HCT116 (cell line): ENCODE measurements at regions not wholly inside any gene's neighbourhood (a gene's known extent, or its start where the extent isn't known, plus 50 kb on each side); places are given as distances from the start of the nearest gene placed in this dataset.
"Not testable (repeated sequence)": the region's sequence is repeated elsewhere in the genome, so short reads cannot be mapped to it uniquely, and the experiment has no call there.

Experiments used
- ATAC-seq: fragments of 200-7000 bp; cut with Tn5 transposase; 2 replicates; pipeline ENCODE4 v1.9.1; 2020; ENCODE audit warnings: mild to moderate bottlenecking, moderate library complexity
- BruUV-seq: library from RNA; stranded (reverse); fragments of 400-500 nt; replicated peaks from 2 replicates; lab custom pipeline; 2021; lab: Mats Ljungman, UMichigan
- CTCF ChIA-PET: fragments of 300-600 bp; sonication (Branson Sonifier 250); formaldehyde crosslinking; loops from one replicate; lab custom pipeline; 2021; ENCODE audit warnings: antibody characterized with exemption; lab: Charles Lee
- POLR2A ChIA-PET: fragments of 300-600, 350-600 bp; sonication (Branson Sonifier 250); formaldehyde crosslinking; loops from one replicate; lab custom pipeline; 2021; ENCODE audit warnings: antibody characterized with exemption; lab: Charles Lee
- RAD21 ChIA-PET, 2 experiments: fragments of 300-600 bp; sonication (Branson Sonifier 250); formaldehyde crosslinking; loops; one replicate each; lab custom pipeline; 2023; ENCODE audit warnings: low total read pairs in 2 of 2; ENCODE audit not compliant: uncharacterized antibody in 2 of 2, unreplicated experiment in 2 of 2, low non-redundant PET in 1 of 2; lab: Charles Lee
- DNase-seq: peaks from one replicate; pipeline ENCODE4 v3.0.0-alpha.2; 2010; ENCODE audit warnings: low read depth, low spot score
- H2AFZ ChIP-seq: fragments of 200-600 bp; shearing (Covaris generic), sonication (generic); 2 replicates; pipeline ENCODE4 v1.6.1; 2017; ENCODE audit warnings: low read depth, mixed run types, mixed read lengths, antibody characterized with exemption, low read length; ENCODE audit not compliant: poor library complexity, severe bottlenecking
- H3K27ac ChIP-seq: 2 replicates; pipeline ENCODE4 v1.5.1; 2012; ENCODE audit warnings: low read depth, low read length
- H3K27me3 ChIP-seq: fragments of 200-600 bp; sonication (generic); 2 replicates; pipeline ENCODE4 v1.6.1; 2016; ENCODE audit warnings: mixed run types, low read length, mixed read lengths; ENCODE audit not compliant: insufficient read depth
- H3K36me3 ChIP-seq, 2 experiments: fragments of 200-500 bp in 1 of 2; fragments of 200-600 bp in 1 of 2; sonication (Bioruptor generic) in 1 of 2; sonication (generic) in 1 of 2; 2 replicates each; pipeline versions ENCODE4 v1.5.1 to v1.6.1; 2014 to 2016; ENCODE audit warnings: low read length in 2 of 2, inconsistent platforms in 1 of 2, mixed read lengths in 1 of 2, mixed run types in 1 of 2; ENCODE audit not compliant: insufficient read depth in 2 of 2, control insufficient read depth in 1 of 2
- H3K4me1 ChIP-seq, 2 experiments: fragments of 200-600 bp in 1 of 2; sonication (generic) in 1 of 2; 2 replicates each; pipeline versions ENCODE4 v1.5.1 to v1.6.1; 2012 to 2017; ENCODE audit warnings: low read length in 2 of 2, inconsistent platforms in 1 of 2, mild to moderate bottlenecking in 1 of 2, mixed read lengths in 1 of 2, mixed run types in 1 of 2, moderate library complexity in 1 of 2; ENCODE audit not compliant: insufficient read depth in 2 of 2, control insufficient read depth in 1 of 2
- H3K4me2 ChIP-seq: fragments of 200-600 bp; sonication (generic); 2 replicates; pipeline ENCODE4 v1.6.1; 2017; ENCODE audit warnings: mixed run types, low read length, mixed read lengths
- H3K4me3 ChIP-seq, 2 experiments: fragments of 200-600 bp in 1 of 2; sonication (generic) in 1 of 2; replicated peaks in 1 of 2; 2 replicates each; pipeline ENCODE4 v1.5.1; 2011 to 2016; ENCODE audit warnings: low read length in 2 of 2, control low read depth in 1 of 2, low read depth in 1 of 2, mild to moderate bottlenecking in 1 of 2, mixed read lengths in 1 of 2, mixed run types in 1 of 2
- H3K79me2 ChIP-seq: fragments of 200-600 bp; sonication (generic); 2 replicates; pipeline ENCODE4 v1.6.1; 2017; ENCODE audit warnings: mild to moderate bottlenecking, mixed run types, low read length, moderate library complexity, mixed read lengths; ENCODE audit not compliant: insufficient read depth
- H3K9ac ChIP-seq: fragments of 200-600 bp; sonication (generic); 2 replicates; pipeline ENCODE4 v1.6.1; 2016; ENCODE audit warnings: low read length, mixed read lengths
- H3K9me2 ChIP-seq: fragments of 200-600 bp; sonication (generic), shearing (Covaris generic); 2 replicates; pipeline ENCODE4 v1.6.1; 2017; ENCODE audit warnings: mixed run types, mild to moderate bottlenecking, moderate library complexity; ENCODE audit not compliant: insufficient read depth
- H3K9me3 ChIP-seq, 2 experiments: fragments of 200-500 bp in 1 of 2; fragments of 200-600 bp in 1 of 2; sonication (Bioruptor generic) in 1 of 2; sonication (generic) in 1 of 2; 2 replicates each; pipeline ENCODE4 v1.6.1; 2014 to 2017; ENCODE audit warnings: low read length in 2 of 2, mixed read lengths in 2 of 2, inconsistent platforms in 1 of 2, low read depth in 1 of 2, mild to moderate bottlenecking in 1 of 2, mixed run types in 1 of 2, moderate library complexity in 1 of 2; ENCODE audit not compliant: control insufficient read depth in 1 of 2, insufficient read depth in 1 of 2
- H4K20me1 ChIP-seq: fragments of 200-600 bp; sonication (generic), shearing (Covaris generic); 2 replicates; pipeline ENCODE4 v1.6.1; 2017; ENCODE audit warnings: mixed run types, mild to moderate bottlenecking, moderate library complexity; ENCODE audit not compliant: insufficient read depth
- intact Hi-C: fragments of 100-400 bp; cut with micrococcal nuclease; formaldehyde crosslinking; loops from 2 replicates; pipeline ENCODE4 v1.10.0; 2022

- H3K4me3 ChIP-seq, H4K20me1 ChIP-seq, POLR2A ChIA-PET, H3K9me2 ChIP-seq, H3K9ac ChIP-seq, DNase-seq, CTCF ChIA-PET, ATAC-seq, H3K9me3 ChIP-seq, BruUV-seq, H2AFZ ChIP-seq, H3K4me1 ChIP-seq, H3K79me2 ChIP-seq, H3K4me2 ChIP-seq, H3K36me3 ChIP-seq, RAD21 ChIA-PET, H3K27me3 ChIP-seq, H3K27ac ChIP-seq, intact Hi-C loops: not testable (repeated sequence)
Measured at GRCh38 chr22:15777150-15777549, 87.3 kb downstream of the POTEH start.

GRCh38 chr22:15777557-15777956 is 87.7 kb downstream of the POTEH start:
- DNase-seq, H3K9me2 ChIP-seq, H3K9me3 ChIP-seq, H3K4me1 ChIP-seq, H4K20me1 ChIP-seq, intact Hi-C loops, POLR2A ChIA-PET, BruUV-seq, H3K9ac ChIP-seq, H3K36me3 ChIP-seq, RAD21 ChIA-PET, H3K4me2 ChIP-seq, H3K4me3 ChIP-seq, CTCF ChIA-PET, H2AFZ ChIP-seq, H3K79me2 ChIP-seq, H3K27ac ChIP-seq, H3K27me3 ChIP-seq: not testable (repeated sequence)
- ATAC-seq: peak; percentile 75

GRCh38 chr22:15778366-15778765 is 88.5 kb downstream of the POTEH start:
- DNase-seq, H3K79me2 ChIP-seq, H2AFZ ChIP-seq, H3K9me3 ChIP-seq, ATAC-seq, H4K20me1 ChIP-seq, H3K4me3 ChIP-seq, H3K36me3 ChIP-seq, H3K9me2 ChIP-seq, POLR2A ChIA-PET, H3K27ac ChIP-seq, CTCF ChIA-PET, H3K9ac ChIP-seq, H3K27me3 ChIP-seq, RAD21 ChIA-PET, H3K4me1 ChIP-seq, intact Hi-C loops, BruUV-seq, H3K4me2 ChIP-seq: not testable (repeated sequence)

- H3K27ac ChIP-seq, H3K4me2 ChIP-seq, H3K9ac ChIP-seq, H3K9me2 ChIP-seq, DNase-seq, H4K20me1 ChIP-seq, H3K27me3 ChIP-seq, intact Hi-C loops, BruUV-seq, CTCF ChIA-PET, RAD21 ChIA-PET, H3K4me1 ChIP-seq, ATAC-seq, H3K4me3 ChIP-seq, H2AFZ ChIP-seq, H3K79me2 ChIP-seq, H3K36me3 ChIP-seq, POLR2A ChIA-PET, H3K9me3 ChIP-seq: not testable (repeated sequence)
Measured at GRCh38 chr22:15781652-15782051, 91.8 kb downstream of the POTEH start.

- POLR2A ChIA-PET, H2AFZ ChIP-seq, H4K20me1 ChIP-seq, H3K4me2 ChIP-seq, H3K27me3 ChIP-seq, H3K9ac ChIP-seq, H3K79me2 ChIP-seq, H3K9me2 ChIP-seq, RAD21 ChIA-PET, H3K27ac ChIP-seq, H3K9me3 ChIP-seq, H3K4me3 ChIP-seq, ATAC-seq, DNase-seq, BruUV-seq, intact Hi-C loops, H3K36me3 ChIP-seq, H3K4me1 ChIP-seq, CTCF ChIA-PET: not testable (repeated sequence)
Measured at GRCh38 chr22:15782933-15783332, 93.1 kb downstream of the POTEH start.
